Astrocyte of the spinal cord (primary cell): ENCODE measurements at regions not wholly inside any gene's neighbourhood (a gene's known extent, or its start where the extent isn't known, plus 50 kb on each side); places are given as distances from the start of the nearest gene placed in this dataset.

Source experiments
- DNase-seq: peaks from one replicate; pipeline ENCODE4 v3.0.0; 2011; ENCODE audit warnings: low read depth, low spot score
- H3K4me3 ChIP-seq: 2 replicates; pipeline ENCODE4 v1.5.1; 2011; ENCODE audit warnings: low read depth, mild to moderate bottlenecking, low read length, moderate library complexity
- CTCF ChIP-seq: IDR thresholded peaks from 2 replicates; pipeline ENCODE4 v1.5.1; 2012; ENCODE audit warnings: low read depth, mild to moderate bottlenecking, low read length, inconsistent platforms
- in situ Hi-C: cut with HindIII; loops from 2 replicates; pipeline ENCODE4 v1.10.0; 2017; ENCODE audit warnings: low sequenced_read_pairs

DNA sequence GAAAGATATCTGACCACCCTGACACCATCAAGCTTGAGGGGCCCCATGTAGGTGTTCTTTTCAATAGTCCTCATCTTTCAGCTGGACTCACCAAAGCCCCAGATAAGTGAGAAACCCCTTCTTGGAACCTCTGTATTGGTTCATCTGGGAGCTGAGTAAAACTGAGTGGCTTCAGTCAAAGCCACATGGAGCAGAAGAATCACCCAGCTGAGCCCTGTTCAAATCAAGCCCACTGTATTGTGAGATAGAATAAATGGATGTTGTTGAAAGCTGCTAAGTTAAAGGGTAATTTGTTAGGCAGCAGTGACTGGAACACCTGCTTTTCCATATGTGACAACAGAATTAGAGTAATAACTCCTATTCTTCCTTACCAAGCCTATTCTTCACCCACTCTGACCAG, 64.8 kb upstream of the SDK1 start:
- DNase-seq, result no peak
- in situ Hi-C loops, result no loop called here
- no peak overlapping the region for H3K4me3 ChIP-seq
- no peak for TF ChIP-seq CTCF

- no peak for TF ChIP-seq CTCF
- H3K4me3 ChIP-seq, result no peak overlapping the region
- in situ Hi-C loops, result no loop called here
- no peak for DNase-seq
These were observed 62.4 kb upstream of the SDK1 start for GRCh38 chr7:3238525-3239210.

GRCh38 chr7:3239291-3239691, 61.8 kb upstream of the SDK1 start:
- no peak for TF ChIP-seq CTCF
- H3K4me3 ChIP-seq, result no peak overlapping the region
- DNase-seq, result no peak
- in situ Hi-C loops, result no loop called here

DNA sequence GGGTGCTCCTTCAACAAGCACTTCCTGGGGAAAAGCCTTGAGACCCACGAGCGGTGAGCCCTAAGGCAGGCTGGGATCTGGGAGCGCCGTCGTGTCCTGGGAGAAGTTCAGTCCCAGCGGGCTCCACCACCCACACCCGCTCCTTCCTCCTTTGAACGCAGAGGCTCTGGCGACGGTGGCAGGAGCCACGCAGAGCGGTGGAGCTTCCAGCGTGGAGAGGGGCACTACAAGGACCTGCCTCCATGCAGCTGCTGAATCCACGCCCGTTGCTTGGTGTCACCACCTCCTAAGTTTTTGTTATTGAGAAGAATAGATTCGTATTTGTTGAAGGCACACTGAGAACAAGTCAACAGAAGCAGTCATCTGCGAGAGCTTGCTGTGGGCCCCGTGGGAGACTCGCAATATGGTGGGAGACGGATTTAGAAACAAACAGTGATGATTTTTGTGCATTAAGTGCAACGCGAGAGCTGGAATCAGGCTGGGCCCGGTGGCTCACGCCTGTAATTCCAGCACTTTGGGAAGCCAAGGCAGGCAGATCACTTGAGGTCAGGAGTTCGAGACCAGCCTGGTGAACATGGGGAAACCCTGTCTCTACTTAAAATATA, 60.1 kb upstream of the SDK1 start:
- no peak overlapping the region for H3K4me3 ChIP-seq
- DNase-seq, result no peak
- in situ Hi-C loops, result no loop called here
- no peak for TF ChIP-seq CTCF

GRCh38 chr7:3241686-3242258, 59.3 kb upstream of the SDK1 start:
- in situ Hi-C loops, result no loop called here
- no peak overlapping the region for H3K4me3 ChIP-seq
- TF ChIP-seq CTCF, result no peak
- no peak for DNase-seq

DNA sequence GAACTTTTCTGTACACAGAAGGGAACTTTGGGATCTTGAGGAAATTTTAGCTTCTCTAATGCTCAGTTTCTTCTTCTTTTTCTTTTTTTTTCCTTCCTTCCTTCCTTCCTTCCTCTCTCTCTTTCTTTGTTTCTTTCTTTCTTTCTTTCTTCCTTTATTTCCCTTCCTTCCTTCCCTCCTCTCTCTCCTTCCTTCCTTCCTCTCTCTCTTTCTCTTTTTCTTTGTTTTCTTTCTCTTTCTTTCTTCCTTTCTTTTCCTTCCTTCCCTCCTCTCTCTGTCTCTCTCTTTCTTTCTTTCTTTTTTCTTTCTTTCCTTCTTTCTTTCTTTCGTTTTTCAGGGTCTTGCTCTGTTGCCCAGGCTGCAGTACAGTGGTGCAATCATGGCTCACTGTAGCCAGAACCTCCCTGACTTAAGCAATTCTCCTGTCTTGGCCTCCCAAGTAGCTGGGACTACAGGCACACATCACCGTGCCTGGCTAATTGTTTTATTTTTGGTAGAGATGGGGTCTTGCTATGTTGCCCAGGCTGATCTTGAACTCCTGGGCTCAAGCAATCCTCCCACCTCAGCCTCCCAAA, 58.6 kb upstream of the SDK1 start:
- TF ChIP-seq CTCF, result no peak
- no peak for DNase-seq

More for the DNA sequence above, 58.6 kb upstream of the SDK1 start:
- H3K4me3 ChIP-seq, result no peak overlapping the region
- in situ Hi-C loops, result no loop called here
